ENCODE measurements at regions not wholly inside any gene's neighbourhood (a gene's known extent, or its start where the extent isn't known, plus 50 kb on each side); places are given as distances from the start of the nearest gene placed in this dataset.

GRCh38 chr17:77449373-77449907 lies 308.7 kb downstream of the SEC14L1 start:
- no peak for DNase-seq

- DNase-seq, result peak; percentile 54
Measured at GRCh38 chr17:77449908-77450741, 309.4 kb downstream of the SEC14L1 start.

- DNase-seq, result no peak
Measured at GRCh38 chr17:77450742-77451244, 310.0 kb downstream of the SEC14L1 start.

GRCh38 chr17:77451245-77451893 lies 310.6 kb downstream of the SEC14L1 start:
- DNase-seq, result peak; percentile 74

- peak; percentile 83 for DNase-seq
Measured at GRCh38 chr17:77451894-77452852, 311.4 kb downstream of the SEC14L1 start.

DNA sequence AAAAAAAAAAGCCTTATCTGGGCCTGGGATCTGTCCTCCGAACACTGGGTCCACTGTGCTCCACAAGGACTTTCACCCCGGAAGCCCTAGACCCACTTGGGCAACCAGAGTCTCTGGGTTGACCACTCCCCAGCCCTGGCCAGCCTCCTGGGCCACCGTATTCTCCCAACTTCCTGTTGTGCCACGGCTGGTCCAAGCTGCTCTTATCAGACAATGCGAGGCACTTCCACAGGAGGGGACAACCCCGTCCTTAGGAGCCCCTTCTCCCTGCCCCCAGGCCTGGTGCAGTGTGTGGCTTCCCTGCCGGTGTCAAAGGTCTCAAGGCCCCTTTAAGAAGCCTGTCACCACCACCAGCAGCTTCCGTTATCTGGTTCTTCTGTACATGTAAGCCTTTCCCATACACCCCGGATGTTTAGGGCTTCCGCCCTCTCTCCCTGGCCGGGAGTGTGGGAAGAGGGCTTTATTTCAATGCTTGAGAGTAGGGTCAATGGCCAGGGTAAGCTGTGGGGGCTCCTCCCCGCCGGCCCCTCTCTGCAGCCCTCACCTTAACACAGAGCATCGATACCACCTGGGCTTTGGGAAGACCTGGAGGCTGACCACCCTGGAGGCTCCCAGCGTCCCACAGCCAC lies 313.0 kb downstream of the SEC14L1 start:
- DNase-seq, result no peak

- no peak for DNase-seq
Measured at GRCh38 chr17:77454242-77455095, 313.7 kb downstream of the SEC14L1 start.

DNA sequence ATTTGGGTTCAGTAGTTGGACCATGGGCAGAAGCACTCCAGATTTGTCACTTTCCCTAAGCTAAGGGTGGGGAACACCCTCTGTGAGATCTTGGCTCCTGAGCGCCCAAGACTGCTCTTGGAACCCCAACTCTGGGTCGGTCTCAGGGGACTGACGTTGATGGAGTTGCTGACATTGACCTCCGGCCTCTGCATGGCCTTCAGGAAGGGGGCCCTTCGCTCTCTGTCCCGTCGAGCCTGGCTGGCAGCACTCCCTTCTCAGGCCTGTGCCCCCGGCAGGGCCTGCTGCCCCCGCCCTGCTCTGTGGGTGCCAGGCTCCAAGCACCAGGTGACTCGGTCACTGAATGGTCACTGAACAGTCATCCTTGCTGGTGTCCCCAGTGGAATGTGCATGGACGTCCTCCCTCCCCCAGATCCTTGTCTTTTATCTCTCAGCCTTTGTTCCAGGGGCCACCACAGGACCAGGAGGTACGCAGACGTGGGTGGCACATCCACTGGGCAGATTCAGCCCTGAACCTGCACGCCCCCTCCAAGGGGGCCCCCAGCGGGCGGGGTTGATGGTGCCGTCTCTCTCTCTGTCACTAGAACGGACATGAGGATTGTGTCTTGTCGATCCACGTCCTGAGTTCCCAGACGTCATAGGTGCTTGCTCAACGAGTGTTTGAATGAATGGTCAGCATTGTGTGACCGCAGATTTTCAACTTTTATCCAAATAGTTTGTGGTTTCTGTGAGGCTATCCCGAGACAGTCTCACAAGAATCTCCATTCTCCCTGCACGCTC lies 314.5 kb downstream of the SEC14L1 start:
- peak; percentile 50 for DNase-seq

GRCh38 chr17:77455891-77456260 lies 315.1 kb downstream of the SEC14L1 start:
- no peak for DNase-seq

- DNase-seq, result no peak
Measured at GRCh38 chr17:77456271-77456950, 315.6 kb downstream of the SEC14L1 start.

DNA sequence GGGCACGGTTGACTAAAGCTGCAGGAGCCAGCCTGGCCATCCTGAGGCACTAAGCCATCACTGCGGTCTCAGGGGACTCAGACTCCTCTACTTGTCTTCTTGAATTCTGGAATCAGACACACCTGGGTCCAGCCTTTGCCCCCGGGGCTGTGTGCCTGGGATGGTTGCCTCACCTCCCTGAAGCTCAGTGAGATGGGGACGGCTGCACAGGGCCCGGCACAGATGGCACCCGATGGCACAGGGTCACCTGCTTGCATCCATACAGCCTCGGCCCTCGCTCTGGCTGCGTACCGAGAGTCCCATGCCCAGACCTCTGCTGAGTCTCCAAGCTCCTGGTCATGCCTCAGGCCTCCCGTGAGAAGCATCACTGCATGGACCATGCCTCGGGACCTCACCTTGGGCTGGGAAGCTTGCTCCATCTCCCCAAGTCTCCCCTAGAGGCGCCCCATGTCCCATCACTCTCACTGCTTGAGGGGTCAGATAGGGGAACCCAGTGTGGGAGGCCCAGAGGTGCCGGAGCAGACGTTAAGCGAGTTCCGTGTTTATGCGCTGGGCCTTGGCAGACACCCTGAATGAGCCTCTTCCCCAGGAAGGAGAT lies 316.3 kb downstream of the SEC14L1 start:
- no peak for DNase-seq

GRCh38 chr17:77457572-77458201 lies 316.9 kb downstream of the SEC14L1 start:
- no peak for DNase-seq

GRCh38 chr17:77458202-77459017 lies 317.6 kb downstream of the SEC14L1 start:
- DNase-seq, result no peak

GRCh38 chr17:77459018-77459755 lies 318.4 kb downstream of the SEC14L1 start:
- no peak for DNase-seq

- no peak for DNase-seq
Measured at GRCh38 chr17:77460514-77461046, 319.8 kb downstream of the SEC14L1 start.

DNA sequence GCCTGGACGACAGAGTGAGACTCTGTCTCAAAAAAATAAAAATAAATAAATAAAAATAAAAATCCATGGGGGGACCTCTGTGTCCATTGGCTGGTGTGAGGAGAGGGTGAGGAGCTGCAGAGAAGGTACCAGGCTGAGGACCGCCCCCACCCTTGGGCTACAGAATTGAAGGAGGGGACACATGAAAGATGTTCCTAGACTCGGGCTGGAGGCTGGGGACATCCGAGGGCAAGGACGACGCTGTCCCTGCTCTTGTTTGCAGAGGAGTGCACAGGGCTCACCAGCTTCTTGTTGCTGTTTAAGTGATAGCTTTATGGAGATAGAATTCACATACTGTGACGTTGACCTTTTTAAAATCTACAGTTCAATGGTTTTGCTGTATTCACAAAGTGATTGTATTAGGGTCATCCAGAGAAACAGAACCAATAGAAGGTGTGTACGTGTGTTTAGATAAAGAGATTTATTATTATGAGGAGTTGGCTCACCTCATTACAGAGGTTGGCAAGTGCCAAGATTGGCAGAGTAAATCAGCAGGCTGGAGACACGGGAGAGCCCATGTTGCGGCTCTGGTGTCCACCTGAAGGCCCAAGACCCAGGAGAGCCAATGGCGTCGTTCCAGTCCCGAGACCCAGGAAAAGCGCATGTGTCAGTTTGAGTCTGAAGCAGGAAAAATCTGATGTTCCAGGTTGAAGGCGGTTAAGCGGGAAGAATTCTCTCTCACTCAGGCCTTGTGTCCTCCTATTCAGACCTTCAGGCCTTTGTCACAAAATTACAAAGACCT lies 320.7 kb downstream of the SEC14L1 start:
- DNase-seq, result no peak
